ENCODE measurements at regions not wholly inside any gene's neighbourhood (a gene's known extent, or its start where the extent isn't known, plus 50 kb on each side); places are given as distances from the start of the nearest gene placed in this dataset.

- no peak for DNase-seq
- no peak overlapping the region for H3K27ac ChIP-seq (ENCODE audit: insufficient read length, low read depth, low read length)
- no CpG with 5 or more reads among the region's 8 CpGs for WGBS (ENCODE audit: extremely low coverage, insufficient read length, low lambda C conversion rate)
- no peak overlapping the region for H4K8ac ChIP-seq (replicated peaks; ENCODE audit: insufficient read length, low read depth, low read length)
- H3T11ph ChIP-seq (ENCODE audit: low read length) = no peak overlapping the region
- H3K18ac ChIP-seq (ENCODE audit: insufficient read length, low read depth, low read length) = no peak overlapping the region
- no peak for TF ChIP-seq CTCF (conservative IDR thresholded peaks at IDR 0.05)
- no peaks in the 10 kb centered on the region for H4K20me1 ChIP-seq (ENCODE audit: control insufficient read depth, insufficient read depth, insufficient read length)
- no peak overlapping the region for H3K9ac ChIP-seq (ENCODE audit: extremely low read depth, insufficient read length, low read length)
- H3K9me3 ChIP-seq (ENCODE audit: control insufficient read depth, low read depth, low read length) = no peaks in the 10 kb centered on the region
- no peak overlapping the region for H2AFZ ChIP-seq (ENCODE audit: low read length)
- no peak overlapping the region for H4K91ac ChIP-seq (ENCODE audit: insufficient read length, low read depth, low read length)
- no peak overlapping the region for H3K14ac ChIP-seq (ENCODE audit: insufficient read depth, low read length)
- H3K4me1 Mint-ChIP-seq = peaks cover 24 to 34% of the 10 kb centered on the region in 2 experiments
- H2BK12ac ChIP-seq (ENCODE audit: insufficient read length, low read depth, low read length) = no peak overlapping the region
- H2BK20ac ChIP-seq (ENCODE audit: low read depth, low read length, poor library complexity, severe bottlenecking) = no peak overlapping the region
- no peak overlapping the region for H3K4ac ChIP-seq (ENCODE audit: low read depth, low read length)
- no peak overlapping the region for H2BK5ac ChIP-seq (ENCODE audit: insufficient read length, low read length)
- no peak overlapping the region for H2BK15ac ChIP-seq (ENCODE audit: low read depth, low read length)
- H3K27me3 ChIP-seq (ENCODE audit: insufficient read depth, low read length) = no peaks in the 10 kb centered on the region
- H3K23ac ChIP-seq (ENCODE audit: insufficient read length, low read depth, low read length) = no peak overlapping the region
- no peaks in the 10 kb centered on the region for H3K9me3 Mint-ChIP-seq
- no peaks in the 10 kb centered on the region for H3K23me2 ChIP-seq (ENCODE audit: insufficient read length, low read depth, low read length, poor library complexity, severe bottlenecking)
- H4K5ac ChIP-seq (ENCODE audit: insufficient read length, low read depth, low read length) = no peak overlapping the region
- no peak overlapping the region for H2AK5ac ChIP-seq (ENCODE audit: insufficient read length, low read length)
- no peaks in the 10 kb centered on the region for H3K79me2 ChIP-seq (ENCODE audit: insufficient read depth, low read length)
- H3K27me3 Mint-ChIP-seq (ENCODE audit: low read depth) = peaks cover 6% of the 10 kb centered on the region; the same call in 1 of the 2 replicates
- no peaks in the 10 kb centered on the region for H3K79me1 ChIP-seq (ENCODE audit: insufficient read depth, low read depth, low read length, poor library complexity, severe bottlenecking)
- H3K36me3 Mint-ChIP-seq (ENCODE audit: insufficient read depth in 1 of 3, low read depth in 3 of 3) = no peaks in the 10 kb centered on the region
- no peak overlapping the region for H3K56ac ChIP-seq (ENCODE audit: insufficient read length, low read depth, low read length)
- no peak overlapping the region for H3K27ac Mint-ChIP-seq
- no peak overlapping the region for H3K4me2 ChIP-seq (ENCODE audit: insufficient read depth, insufficient read length, low read length)
- no peak overlapping the region for H2BK120ac ChIP-seq (ENCODE audit: low read depth, low read length, poor library complexity, severe bottlenecking)
- no peak overlapping the region for H3K4me3 Mint-ChIP-seq
- H3K4me1 ChIP-seq (ENCODE audit: insufficient read depth, low read length) = peaks cover 3% of the 10 kb centered on the region; the same call in 1 of the 2 replicates
These were observed 212.4 kb downstream of the OPA1 start for GRCh38 chr3:193805448-193805847.

Data from H9 (cell line).